ENCODE measurements at regions not wholly inside any gene's neighbourhood (a gene's known extent, or its start where the extent isn't known, plus 50 kb on each side); places are given as distances from the start of the nearest gene placed in this dataset.

- no peak for TF ChIP-seq CTCF (conservative IDR thresholded peaks at IDR 0.05 in 1 of 2, IDR thresholded peaks at IDR 0.05 in 1 of 2; ENCODE audit: low read depth in 1 of 2, low read length in 2 of 2)
- TF ChIP-seq EZH2 (IDR thresholded peaks at IDR 0.05; ENCODE audit: low read length, missing control alignments) = no peak
Observed at GRCh38 chr12:61384511-61384910, 875.7 kb upstream of the USP15 start.

All from fibroblast of lung (primary cell).